Lower leg skin (tissue), 3 donors: ENCODE measurements at regions not wholly inside any gene's neighbourhood (a gene's known extent, or its start where the extent isn't known, plus 50 kb on each side); places are given as distances from the start of the nearest gene placed in this dataset.

Experiments
- POLR2A ChIP-seq, 2 donors: fragments of 450-650 bp; IDR thresholded peaks; one replicate each; pipeline ENCODE4 v1.6.1; 2016 to 2017; ENCODE audit warnings: antibody characterized with exemption in 2 of 2, mild to moderate bottlenecking in 1 of 2, moderate library complexity in 1 of 2
- TF ChIP-seq, protein P1 (sequence below), 3 donors: fragments of 450-650 bp; IDR thresholded peaks; one replicate each; pipeline ENCODE4 v1.5.1; 2016; ENCODE audit warnings: antibody characterized with exemption in 3 of 3, mild to moderate bottlenecking in 3 of 3, moderate library complexity in 2 of 3

GRCh38 chr12:124087266-124088051 lies 114.4 kb downstream of the ZNF664 start:
- TF ChIP-seq, protein P1, sequence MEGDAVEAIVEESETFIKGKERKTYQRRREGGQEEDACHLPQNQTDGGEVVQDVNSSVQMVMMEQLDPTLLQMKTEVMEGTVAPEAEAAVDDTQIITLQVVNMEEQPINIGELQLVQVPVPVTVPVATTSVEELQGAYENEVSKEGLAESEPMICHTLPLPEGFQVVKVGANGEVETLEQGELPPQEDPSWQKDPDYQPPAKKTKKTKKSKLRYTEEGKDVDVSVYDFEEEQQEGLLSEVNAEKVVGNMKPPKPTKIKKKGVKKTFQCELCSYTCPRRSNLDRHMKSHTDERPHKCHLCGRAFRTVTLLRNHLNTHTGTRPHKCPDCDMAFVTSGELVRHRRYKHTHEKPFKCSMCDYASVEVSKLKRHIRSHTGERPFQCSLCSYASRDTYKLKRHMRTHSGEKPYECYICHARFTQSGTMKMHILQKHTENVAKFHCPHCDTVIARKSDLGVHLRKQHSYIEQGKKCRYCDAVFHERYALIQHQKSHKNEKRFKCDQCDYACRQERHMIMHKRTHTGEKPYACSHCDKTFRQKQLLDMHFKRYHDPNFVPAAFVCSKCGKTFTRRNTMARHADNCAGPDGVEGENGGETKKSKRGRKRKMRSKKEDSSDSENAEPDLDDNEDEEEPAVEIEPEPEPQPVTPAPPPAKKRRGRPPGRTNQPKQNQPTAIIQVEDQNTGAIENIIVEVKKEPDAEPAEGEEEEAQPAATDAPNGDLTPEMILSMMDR (IDR thresholded peaks at IDR 0.05) = no peak
- TF ChIP-seq POLR2A (IDR thresholded peaks at IDR 0.05) = no peak
